AG04450 (cell line): ENCODE measurements at regions not wholly inside any gene's neighbourhood (a gene's known extent, or its start where the extent isn't known, plus 50 kb on each side); places are given as distances from the start of the nearest gene placed in this dataset.

ENCODE experiments used
- CTCF ChIA-PET: fragments of 300-600, 350-600 bp; formaldehyde crosslinking; extraction: SDS; loops from one replicate; lab custom pipeline; 2022; ENCODE audit warnings: antibody characterized with exemption, inconsistent platforms; lab: Charles Lee
- POLR2A ChIA-PET: fragments of 350-600 bp; formaldehyde crosslinking; extraction: SDS; loops from one replicate; lab custom pipeline; 2021; ENCODE audit warnings: antibody characterized with exemption, inconsistent platforms; lab: Yijun Ruan, JAX
- DNase-seq: peaks from one replicate; pipeline ENCODE4 v3.0.0-alpha.2; 2011; ENCODE audit warnings: low read depth, low spot score
- H3K27ac ChIP-seq: one replicate; pipeline ENCODE4 v1.5.1; 2012; ENCODE audit warnings: low read depth, low read length, control low read depth
- H3K27me3 ChIP-seq: one replicate; pipeline ENCODE4 v1.6.0; 2012; ENCODE audit warnings: low read length; ENCODE audit not compliant: control insufficient read depth, insufficient read depth
- H3K4me3 ChIP-seq: 2 replicates; pipeline ENCODE4 v1.5.1; 2011; ENCODE audit warnings: mild to moderate bottlenecking, low read depth, low read length, control low read depth
- H3K9me3 ChIP-seq: 2 replicates; pipeline ENCODE4 v1.5.1; 2012; ENCODE audit warnings: low read length; ENCODE audit not compliant: control insufficient read depth, insufficient read depth
- TF ChIP-seq, protein P1 (sequence below): IDR thresholded peaks from 2 replicates; pipeline ENCODE4 v1.5.1; 2011; ENCODE audit warnings: low read depth, low read length, control low read depth, inconsistent platforms

DNA sequence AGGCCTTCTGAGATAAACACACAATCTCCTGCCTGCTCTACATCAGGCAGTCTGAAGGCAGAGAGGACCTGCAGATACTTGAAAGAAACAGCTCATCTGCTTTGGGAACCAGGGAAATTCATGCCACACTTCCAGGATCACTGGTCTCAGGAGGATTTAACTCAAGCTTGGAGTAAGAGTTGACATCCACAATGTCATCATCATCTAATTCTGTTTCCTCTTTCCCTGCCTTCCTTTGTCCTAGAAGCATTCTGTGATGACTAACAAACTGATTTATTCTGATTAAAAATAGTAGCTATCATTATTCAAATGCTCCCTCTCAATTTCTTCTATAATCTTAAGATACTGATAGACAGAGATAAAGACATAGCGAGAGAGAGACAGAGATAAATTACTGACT, 766.8 kb downstream of the BCL11A start:
- CTCF ChIA-PET: interaction anchor here (0.7 kb wide), 1 partner anchor 834 kb away, joined by 3 read pairs; no protein-coding TSS in a partner anchor
- no peak overlapping the region for H3K27ac ChIP-seq
- H3K27me3 ChIP-seq: no peaks in the 10 kb centered on the region
- peaks cover 3% of the 10 kb centered on the region; the same call in 1 of the 2 replicates for H3K9me3 ChIP-seq
- POLR2A ChIA-PET: no interaction called here
- no peak overlapping the region for H3K4me3 ChIP-seq
- TF ChIP-seq, protein P1, sequence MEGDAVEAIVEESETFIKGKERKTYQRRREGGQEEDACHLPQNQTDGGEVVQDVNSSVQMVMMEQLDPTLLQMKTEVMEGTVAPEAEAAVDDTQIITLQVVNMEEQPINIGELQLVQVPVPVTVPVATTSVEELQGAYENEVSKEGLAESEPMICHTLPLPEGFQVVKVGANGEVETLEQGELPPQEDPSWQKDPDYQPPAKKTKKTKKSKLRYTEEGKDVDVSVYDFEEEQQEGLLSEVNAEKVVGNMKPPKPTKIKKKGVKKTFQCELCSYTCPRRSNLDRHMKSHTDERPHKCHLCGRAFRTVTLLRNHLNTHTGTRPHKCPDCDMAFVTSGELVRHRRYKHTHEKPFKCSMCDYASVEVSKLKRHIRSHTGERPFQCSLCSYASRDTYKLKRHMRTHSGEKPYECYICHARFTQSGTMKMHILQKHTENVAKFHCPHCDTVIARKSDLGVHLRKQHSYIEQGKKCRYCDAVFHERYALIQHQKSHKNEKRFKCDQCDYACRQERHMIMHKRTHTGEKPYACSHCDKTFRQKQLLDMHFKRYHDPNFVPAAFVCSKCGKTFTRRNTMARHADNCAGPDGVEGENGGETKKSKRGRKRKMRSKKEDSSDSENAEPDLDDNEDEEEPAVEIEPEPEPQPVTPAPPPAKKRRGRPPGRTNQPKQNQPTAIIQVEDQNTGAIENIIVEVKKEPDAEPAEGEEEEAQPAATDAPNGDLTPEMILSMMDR: no peak
- no peak for DNase-seq

DNA sequence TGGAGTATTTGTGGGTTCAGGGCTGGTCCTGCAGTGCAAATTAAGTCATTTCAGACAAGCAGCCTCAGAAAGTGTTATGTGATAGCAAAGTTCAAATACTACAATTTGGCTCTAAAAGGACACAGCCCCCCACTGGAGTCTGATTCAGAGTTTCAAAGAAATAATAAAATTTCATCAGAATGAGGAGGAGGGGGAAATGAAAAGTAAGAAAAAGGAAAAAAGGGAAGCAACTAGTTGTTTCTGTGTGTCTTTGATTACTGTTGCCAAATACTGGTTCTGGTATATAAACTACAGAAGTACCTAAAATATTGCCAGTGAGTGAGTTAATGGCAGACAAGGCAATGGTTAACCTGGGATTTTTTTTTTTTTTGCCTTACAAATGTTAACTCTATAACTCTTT, 773.9 kb downstream of the BCL11A start:
- TF ChIP-seq, protein P1: no peak
- no peak overlapping the region for H3K27ac ChIP-seq
- ChIA-PET POLR2A (no interaction called here), CTCF (no interaction called here)
- no peak overlapping the region for H3K4me3 ChIP-seq
- no peaks in the 10 kb centered on the region for H3K27me3 ChIP-seq
- H3K9me3 ChIP-seq: no peaks in the 10 kb centered on the region
- no peak for DNase-seq

- POLR2A ChIA-PET: no interaction called here
- TF ChIP-seq, protein P1: no peak
- Histone ChIP-seq H3K4me3 (no peak overlapping the region), H3K27ac (no peak overlapping the region), H3K27me3 (no peaks in the 10 kb centered on the region), H3K9me3 (no peaks in the 10 kb centered on the region)
- no peak for DNase-seq
- CTCF ChIA-PET: no interaction called here
These were observed 776.3 kb downstream of the BCL11A start for GRCh38 chr2:59777120-59777519.

DNA sequence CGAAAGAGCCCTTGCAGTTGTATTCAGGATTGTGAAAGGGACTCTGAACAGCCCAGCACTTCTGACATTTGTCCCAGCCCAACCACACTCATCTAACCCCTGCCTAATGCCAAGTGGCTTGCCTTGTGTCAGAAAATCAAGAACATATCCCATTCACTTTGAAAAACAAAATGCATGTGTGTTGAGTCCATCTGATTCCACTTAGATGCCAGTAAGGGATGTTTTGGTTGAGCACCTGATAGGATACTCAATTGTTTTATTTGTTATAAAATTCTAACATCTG, 776.8 kb downstream of the BCL11A start:
- H3K9me3 ChIP-seq: no peaks in the 10 kb centered on the region
- no peaks in the 10 kb centered on the region for H3K27me3 ChIP-seq
- TF ChIP-seq, protein P1: no peak
- ChIA-PET CTCF (no interaction called here), POLR2A (no interaction called here)
- no peak for DNase-seq
- no peak overlapping the region for H3K4me3 ChIP-seq
- no peak overlapping the region for H3K27ac ChIP-seq

DNA sequence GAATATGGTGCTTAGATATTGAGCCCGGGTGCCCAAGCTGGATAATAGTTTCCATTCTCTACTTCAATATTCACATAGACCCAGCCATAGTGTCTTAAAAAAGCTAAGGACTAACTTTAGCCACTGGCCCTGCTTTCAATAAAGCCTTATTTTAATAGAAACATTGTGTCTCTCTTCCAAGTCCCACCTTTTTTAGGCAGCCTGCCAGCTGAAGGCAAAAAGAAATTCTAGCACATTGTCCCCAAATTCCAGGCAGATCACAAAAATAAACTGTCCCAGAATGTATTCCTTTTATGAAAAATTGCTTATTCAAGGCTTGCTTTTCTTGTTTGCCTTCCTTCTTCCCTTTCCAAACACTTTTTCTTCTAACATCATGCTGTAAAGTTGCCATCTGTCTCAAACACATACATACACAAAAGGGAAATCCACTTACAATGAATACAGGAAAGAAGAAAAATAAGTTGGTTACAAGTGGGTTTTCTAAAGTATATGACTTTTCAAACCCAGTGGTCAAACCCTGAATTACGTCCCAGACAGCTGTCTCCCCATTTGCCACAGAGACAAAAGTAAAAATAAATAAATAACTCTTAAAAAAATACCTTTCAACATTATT, 778.5 kb downstream of the BCL11A start:
- Histone ChIP-seq H3K27me3 (no peaks in the 10 kb centered on the region), H3K27ac (no peak overlapping the region), H3K4me3 (no peak overlapping the region), H3K9me3 (no peaks in the 10 kb centered on the region)
- ChIA-PET CTCF (no interaction called here), POLR2A (no interaction called here)
- DNase-seq: no peak
- TF ChIP-seq, protein P1: no peak
